Keratinocyte (primary cell): ENCODE measurements at regions not wholly inside any gene's neighbourhood (a gene's known extent, or its start where the extent isn't known, plus 50 kb on each side); places are given as distances from the start of the nearest gene placed in this dataset.

Experiments used
- DNase-seq: peaks from one replicate; pipeline ENCODE4 v3.0.0-alpha.2; 2011; ENCODE audit warnings: low read depth, missing footprints, low spot score
- FAIRE-seq: peaks from 2 replicates; lab custom pipeline; 2011; peaks lifted over from hg19 to GRCh38; lab: Jason Lieb, UNC
- H2AFZ ChIP-seq: 2 replicates; pipeline ENCODE4 v1.6.0; 2012; ENCODE audit warnings: low read length, control low read depth, inconsistent platforms; ENCODE audit not compliant: control insufficient read depth
- H3K27ac ChIP-seq: 2 replicates; pipeline ENCODE4 v1.5.1; 2011; ENCODE audit warnings: low read length; ENCODE audit not compliant: control insufficient read depth, insufficient read depth
- H3K27me3 ChIP-seq: 3 replicates; pipeline ENCODE4 v1.6.0; 2011; ENCODE audit warnings: low read length; ENCODE audit not compliant: control insufficient read depth, insufficient read depth; ENCODE audit errors: extremely low read depth
- H3K36me3 ChIP-seq, 2 experiments: 2 replicates in 1 of 2; 3 replicates in 1 of 2; pipeline ENCODE4 v1.5.1; 2011; ENCODE audit warnings: low read length in 2 of 2, mild to moderate bottlenecking in 1 of 2; ENCODE audit not compliant: control insufficient read depth in 2 of 2, insufficient read depth in 2 of 2; ENCODE audit errors: extremely low read depth in 1 of 2
- H3K4me1 ChIP-seq: 3 replicates; pipeline ENCODE4 v1.5.1; 2011; ENCODE audit warnings: low read length; ENCODE audit not compliant: control insufficient read depth, insufficient read depth; ENCODE audit errors: extremely low read depth
- H3K4me2 ChIP-seq: 3 replicates; pipeline ENCODE4 v1.6.0; 2011; ENCODE audit warnings: low read depth, low read length; ENCODE audit not compliant: control insufficient read depth, insufficient read depth; ENCODE audit errors: extremely low read depth
- H3K4me3 ChIP-seq, 3 experiments: fragments of 200-600 bp in 1 of 3; sonication (generic) in 1 of 3; 2 replicates in 2 of 3; 3 replicates in 1 of 3; pipeline ENCODE4 v1.5.1; 2011 to 2016; ENCODE audit warnings: low read length in 3 of 3, mild to moderate bottlenecking in 3 of 3, control low read depth in 2 of 3, inconsistent platforms in 1 of 3, low read depth in 1 of 3, mixed read lengths in 1 of 3, mixed run types in 1 of 3, moderate library complexity in 1 of 3; ENCODE audit not compliant: control insufficient read depth in 2 of 3, insufficient read depth in 2 of 3; ENCODE audit errors: extremely low read depth in 1 of 3
- H3K79me2 ChIP-seq: 2 replicates; pipeline ENCODE4 v1.6.0; 2012; ENCODE audit warnings: low read length; ENCODE audit not compliant: control insufficient read depth, insufficient read depth
- H3K9ac ChIP-seq: 3 replicates; pipeline ENCODE4 v1.6.0; 2011; ENCODE audit warnings: low read length; ENCODE audit not compliant: control insufficient read depth, insufficient read depth; ENCODE audit errors: extremely low read depth
- H3K9me1 ChIP-seq: 3 replicates; pipeline ENCODE4 v1.6.0; 2011; ENCODE audit warnings: low read length; ENCODE audit not compliant: control insufficient read depth, insufficient read depth; ENCODE audit errors: extremely low read depth
- H3K9me3 ChIP-seq: 2 replicates; pipeline ENCODE4 v1.5.1; 2012; ENCODE audit warnings: low read depth, low read length; ENCODE audit not compliant: control insufficient read depth
- H4K20me1 ChIP-seq: 3 replicates; pipeline ENCODE4 v1.6.0; 2011; ENCODE audit warnings: low read length; ENCODE audit not compliant: control insufficient read depth, insufficient read depth; ENCODE audit errors: extremely low read depth
- CTCF ChIP-seq, 3 experiments: IDR thresholded peaks in 1 of 3; conservative IDR thresholded peaks in 1 of 3; optimal IDR thresholded peaks in 1 of 3; 2 replicates in 2 of 3; 3 replicates in 1 of 3; pipeline versions ENCODE3 to v1.5.1; 2011; ENCODE audit warnings: low read length in 3 of 3, mild to moderate bottlenecking in 3 of 3, moderate library complexity in 2 of 3, control low read depth in 1 of 3, inconsistent platforms in 1 of 3; ENCODE audit not compliant: insufficient read depth in 2 of 3; ENCODE audit errors: extremely low read depth in 1 of 3
- EZH2 ChIP-seq: IDR thresholded peaks from one replicate; pipeline ENCODE4 v1.6.1; 2012; ENCODE audit warnings: inconsistent platforms, mild to moderate bottlenecking, low read length, moderate library complexity
- dilution Hi-C: fragments of 300-500 bp; cut with MboI; formaldehyde crosslinking; loops from one replicate; pipeline ENCODE4 v1.7.0; 2020; ENCODE audit warnings: low sequenced_read_pairs; ENCODE audit not compliant: extremely low pct_ligation_motif_present

GRCh38 chrX:3425031-3425430 is 78.6 kb upstream of the MXRA5 start:
- Histone ChIP-seq H3K9ac (no peak overlapping the region), H4K20me1 (no peaks in the 10 kb centered on the region), H3K9me3 (peaks cover 3% of the 10 kb centered on the region), H3K9me1 (no peaks in the 10 kb centered on the region), H3K4me1 (no peaks in the 10 kb centered on the region), H3K4me2 (no peak overlapping the region), H3K36me3 (no peaks in the 10 kb centered on the region), H3K4me3 (no peak overlapping the region), H3K79me2 (no peaks in the 10 kb centered on the region), H2AFZ (no peak overlapping the region), H3K27me3 (no peaks in the 10 kb centered on the region), H3K27ac (no peak overlapping the region)
- dilution Hi-C loops: no loop called here
- DNase-seq (no peak), FAIRE-seq (no peak)
- TF ChIP-seq EZH2 (no peak), CTCF (optimal IDR thresholded peaks at IDR 0.05 in 1 of 3, IDR thresholded peaks at IDR 0.05 in 1 of 3, conservative IDR thresholded peaks at IDR 0.05 in 1 of 3; ENCODE audit: extremely low read depth in 1 of 3, insufficient read depth in 2 of 3, low read length in 3 of 3) (no peak)

GRCh38 chrX:3420316-3420715 is 73.9 kb upstream of the MXRA5 start:
- no peak overlapping the region for H3K4me2 ChIP-seq
- no peaks in the 10 kb centered on the region for H3K36me3 ChIP-seq
- H4K20me1 ChIP-seq: no peaks in the 10 kb centered on the region
- H3K9me3 ChIP-seq: no peaks in the 10 kb centered on the region
- H3K9me1 ChIP-seq: no peaks in the 10 kb centered on the region
- H3K4me1 ChIP-seq: no peaks in the 10 kb centered on the region
- H2AFZ ChIP-seq: no peak overlapping the region
- H3K9ac ChIP-seq: no peak overlapping the region
- H3K79me2 ChIP-seq: no peaks in the 10 kb centered on the region
- no peak overlapping the region for H3K27ac ChIP-seq
- TF ChIP-seq CTCF (optimal IDR thresholded peaks at IDR 0.05 in 1 of 3, IDR thresholded peaks at IDR 0.05 in 1 of 3, conservative IDR thresholded peaks at IDR 0.05 in 1 of 3; ENCODE audit: extremely low read depth in 1 of 3, insufficient read depth in 2 of 3, low read length in 3 of 3): no peak
- no peak for TF ChIP-seq EZH2
- DNase-seq (no peak), FAIRE-seq (no peak)
- no peaks in the 10 kb centered on the region for H3K27me3 ChIP-seq
- dilution Hi-C loops: no loop called here
- no peak overlapping the region for H3K4me3 ChIP-seq
